Heart right ventricle (tissue), 16 donors: ENCODE measurements at regions not wholly inside any gene's neighbourhood (a gene's known extent, or its start where the extent isn't known, plus 50 kb on each side); places are given as distances from the start of the nearest gene placed in this dataset.
"Not testable (repeated sequence)": the region's sequence is repeated elsewhere in the genome, so short reads cannot be mapped to it uniquely, and the experiment has no call there.

ENCODE experiments used
- ATAC-seq, 8 donors: fragments of 200-7000 bp; cut with Tn5 transposase; one replicate each; pipeline ENCODE4 v1.9.1; 2020; ENCODE audit warnings: mild to moderate bottlenecking in 8 of 8, moderate library complexity in 8 of 8, moderate number of reproducible peaks in 1 of 8
- DNase-seq, 2 donors: peaks; one replicate each; pipeline ENCODE4 v3.0.0-alpha.2; 2020
- H3K27ac ChIP-seq, 10 donors: fragments of 200-600 bp; sonication (generic) in 2 of 10; one replicate each; pipeline versions ENCODE4 v1.5.0 to v1.8.0; 2020 to 2022; ENCODE audit warnings: mild to moderate bottlenecking in 3 of 10
- H3K27me3 ChIP-seq, 7 donors: fragments of 200-600 bp; one replicate each; pipeline ENCODE4 v1.8.0; 2021 to 2022; ENCODE audit warnings: mild to moderate bottlenecking in 2 of 7
- H3K36me3 ChIP-seq, 9 donors: fragments of 200-600 bp; sonication (generic) in 1 of 9; one replicate each; pipeline versions ENCODE4 v1.5.0 to v1.8.0; 2020 to 2022; ENCODE audit warnings: mild to moderate bottlenecking in 2 of 9
- H3K4me1 ChIP-seq, 9 donors: fragments of 200-600 bp; sonication (generic) in 1 of 9; one replicate each; pipeline versions ENCODE4 v1.5.0 to v1.8.0; 2020 to 2022; ENCODE audit warnings: mild to moderate bottlenecking in 4 of 9
- H3K4me3 ChIP-seq, 10 donors: fragments of 200-600 bp; sonication (generic) in 2 of 10; one replicate each; pipeline versions ENCODE4 v1.5.0 to v1.8.0; 2020 to 2022; ENCODE audit warnings: mild to moderate bottlenecking in 7 of 10, moderate library complexity in 2 of 10
- H3K9me3 ChIP-seq, 11 donors: fragments of 200-600 bp in 10 of 11; sonication (generic) in 2 of 11; one replicate each; pipeline versions ENCODE4 v1.5.0 to v1.8.0; 2013 to 2022; ENCODE audit warnings: mild to moderate bottlenecking in 2 of 11, control low read depth in 1 of 11, moderate library complexity in 1 of 11
- WGBS, 2 donors: extraction: QIAGEN DNeasy Blood & Tissue Kit; methylation state at CpG; one replicate each; pipeline ENCODE4 v1.1.7; 2013; ENCODE audit warnings: inconsistent platforms in 1 of 2; 5-methylcytosine and 5-hydroxymethylcytosine counted together
- intact Hi-C, 10 donors: fragments of 100-400 bp; cut with DNase I; formaldehyde crosslinking; loops; one replicate each; pipeline versions ENCODE4 v1.11.1 to v1.14.2; 2022
- TF ChIP-seq, protein P1 (sequence below), 9 donors: fragments of 200-600 bp; sonication (generic) in 2 of 9; IDR thresholded peaks; one replicate each; pipeline versions ENCODE4 v1.5.0 to v1.8.0; 2021 to 2022; ENCODE audit warnings: antibody characterized with exemption in 9 of 9, mild to moderate bottlenecking in 5 of 9, moderate library complexity in 1 of 9
- donor health status: Arrhythmogenic right ventricular cardiomyopathy.
- donor health status: ischemic (EF 13 %, LVEDD 7.1; RV severe dilation, severe dysfunction).
- donor health status: healthy with polysubstance abuse.
- donor health status: DM: no; HTN: yes; CAD: no.
- donor health status: DM: no; HTN: no; CAD: no.
- donor health status: ischemic (EF 25% LVEDD 6.9; RV normal size, moderate dysfunction).
- donor health status: ischemic (EF 25% LVEDD 5.7; RV mildly dilated, moderate dysfunction).
- donor health status: healthy.
- donor health status: DM: yes; HTN: yes; CAD: no.
- donor health status: Ischemic cardiomyopathy.
- donor health status: ischemic (EF 35%, LVEDD 5.7; RV mildly dilated, moderate dysfunction).
- donor health status: nonischemic (EF 11% LVEDD 7.7; RV severe dilation, severe dysfunction).
- donor health status: DM: yes; HTN: yes; CAD: no.
- donor health status: PGD.
- donor health status: ischemic (EF 29% LVEDD 5.4; RV normal size, mild dysfunction).
- donor health status: nonischemic (EF 23%, LVEDD 6.1; RV moderate dilation, normal function).

DNA sequence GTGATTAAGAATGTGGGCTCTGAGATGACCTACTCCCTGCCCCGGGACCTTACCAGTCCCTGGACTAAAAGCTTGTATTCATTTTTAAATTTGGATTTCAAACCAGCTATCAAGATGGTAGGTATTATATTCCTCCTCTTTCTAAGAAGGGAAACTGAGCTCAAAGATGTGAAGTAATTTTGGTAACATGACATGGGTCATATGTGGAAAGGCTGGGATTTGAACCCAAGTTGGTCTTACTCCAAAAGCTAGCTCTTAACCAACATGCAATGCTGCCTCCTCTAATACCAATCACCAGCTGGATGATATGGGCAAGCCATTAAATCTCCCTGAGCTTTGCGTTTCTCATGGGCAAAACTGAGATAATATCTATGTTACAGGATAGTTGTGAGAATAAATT is 166.4 kb upstream of the SLC38A2 start:
- Histone ChIP-seq H3K27ac (no peak overlapping the region), H3K27me3 (no peaks in the 10 kb centered on the region), H3K36me3 (no peaks in the 10 kb centered on the region), H3K4me3 (no peak overlapping the region), H3K9me3 (peaks cover 0 to 6% (median 0%) of the 10 kb centered on the region in 11 donors), H3K4me1 (peaks cover 0 to 42% (median 27%) of the 10 kb centered on the region in 9 donors)
- TF ChIP-seq, protein P1, sequence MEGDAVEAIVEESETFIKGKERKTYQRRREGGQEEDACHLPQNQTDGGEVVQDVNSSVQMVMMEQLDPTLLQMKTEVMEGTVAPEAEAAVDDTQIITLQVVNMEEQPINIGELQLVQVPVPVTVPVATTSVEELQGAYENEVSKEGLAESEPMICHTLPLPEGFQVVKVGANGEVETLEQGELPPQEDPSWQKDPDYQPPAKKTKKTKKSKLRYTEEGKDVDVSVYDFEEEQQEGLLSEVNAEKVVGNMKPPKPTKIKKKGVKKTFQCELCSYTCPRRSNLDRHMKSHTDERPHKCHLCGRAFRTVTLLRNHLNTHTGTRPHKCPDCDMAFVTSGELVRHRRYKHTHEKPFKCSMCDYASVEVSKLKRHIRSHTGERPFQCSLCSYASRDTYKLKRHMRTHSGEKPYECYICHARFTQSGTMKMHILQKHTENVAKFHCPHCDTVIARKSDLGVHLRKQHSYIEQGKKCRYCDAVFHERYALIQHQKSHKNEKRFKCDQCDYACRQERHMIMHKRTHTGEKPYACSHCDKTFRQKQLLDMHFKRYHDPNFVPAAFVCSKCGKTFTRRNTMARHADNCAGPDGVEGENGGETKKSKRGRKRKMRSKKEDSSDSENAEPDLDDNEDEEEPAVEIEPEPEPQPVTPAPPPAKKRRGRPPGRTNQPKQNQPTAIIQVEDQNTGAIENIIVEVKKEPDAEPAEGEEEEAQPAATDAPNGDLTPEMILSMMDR (IDR thresholded peaks at IDR 0.05), result no peak
- intact Hi-C loops, result loop anchor here in 2 of 10 donors (5.0 to 10.0 kb wide), 2 partner anchors 116 to 167 kb away; partner anchors contain the start of gene SLC38A2 (in 1 of the 2)
- no peak for ATAC-seq
- WGBS, 2 donors, result 69 to 74% methylated on average over 2 of the region's 2 CpGs
- no peak for DNase-seq

DNA sequence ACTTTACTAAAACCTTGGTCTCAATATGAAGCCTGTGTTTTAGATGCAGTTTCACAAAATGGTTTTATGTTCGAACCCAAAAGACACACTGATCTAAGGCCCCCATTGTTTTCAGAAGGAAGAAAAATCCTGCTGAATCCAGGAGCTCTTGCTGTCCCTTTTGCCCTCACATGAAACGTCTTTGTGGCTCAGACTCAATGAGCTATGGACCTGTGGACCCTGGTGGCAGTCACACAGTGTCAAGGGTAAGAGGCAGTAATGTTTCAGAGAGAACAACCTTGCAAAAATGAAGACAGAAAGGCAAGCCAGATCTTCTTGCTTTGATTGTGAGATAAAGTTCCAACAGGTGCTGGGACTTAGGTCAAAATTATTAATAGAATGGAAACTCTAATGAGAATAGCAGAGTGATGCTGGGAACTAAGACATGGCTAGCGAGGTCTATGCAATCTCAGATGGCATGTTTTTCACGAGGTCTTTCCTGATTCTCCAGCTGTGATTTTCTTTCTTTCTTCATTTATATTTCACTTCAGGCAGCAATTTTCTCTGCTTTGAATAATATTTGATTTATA is 164.9 kb upstream of the SLC38A2 start:
- ATAC-seq, result peak in 1 of 8 donors; percentile 15
- 65 to 77% methylated on average over 4 of the region's 4 CpGs for WGBS, 2 donors
- Histone ChIP-seq H3K27ac (no peak overlapping the region), H3K4me3 (no peak overlapping the region), H3K36me3 (no peaks in the 10 kb centered on the region), H3K4me1 (peaks cover 0 to 51% (median 35%) of the 10 kb centered on the region in 9 donors), H3K9me3 (peaks cover 0 to 5% (median 0%) of the 10 kb centered on the region in 11 donors), H3K27me3 (no peaks in the 10 kb centered on the region)
- no peak for DNase-seq
- TF ChIP-seq, protein P1 (IDR thresholded peaks at IDR 0.05), result no peak
- intact Hi-C loops, result loop anchor here in 2 of 10 donors (5.0 to 10.0 kb wide), 2 partner anchors 117 to 165 kb away; partner anchors contain the start of gene SLC38A2 (in 1 of the 2)

DNA sequence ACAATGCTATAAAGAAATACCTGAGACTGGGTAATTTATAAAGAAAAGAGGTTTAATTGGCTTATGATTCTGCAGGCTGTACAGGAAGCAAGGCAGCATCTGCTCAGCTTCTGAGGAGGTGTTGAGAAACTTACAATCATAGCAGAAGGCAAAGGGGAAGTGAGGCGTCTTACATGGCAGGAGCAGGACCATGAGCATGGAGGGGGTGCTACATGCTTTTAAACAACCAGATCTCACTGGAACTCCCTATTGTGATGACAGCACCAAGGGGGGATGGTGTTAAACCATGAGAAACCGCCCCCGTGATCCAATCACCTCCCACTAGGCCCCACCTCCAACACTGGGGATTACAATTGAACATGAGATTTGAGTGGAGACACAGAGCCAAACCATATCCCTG is 163.7 kb upstream of the SLC38A2 start:
- H3K36me3 ChIP-seq, H3K4me3 ChIP-seq, DNase-seq, H3K9me3 ChIP-seq, H3K27me3 ChIP-seq: not testable (repeated sequence)
- peaks cover 0 to 51% (median 35%) of the 10 kb centered on the region in 9 donors for H3K4me1 ChIP-seq
- 76 to 80% methylated on average over 3 of the region's 3 CpGs for WGBS, 2 donors
- peak overlapping the region in 6 of 10 donors; percentile 41 to 61 (median 50) for H3K27ac ChIP-seq
- intact Hi-C loops, result loop anchor here in 2 of 10 donors (5.0 to 10.0 kb wide), 2 partner anchors 118 to 164 kb away; partner anchors contain the start of gene SLC38A2 (in 1 of the 2)
- ATAC-seq, result peak in 2 of 8 donors; percentile 15 to 24

DNA sequence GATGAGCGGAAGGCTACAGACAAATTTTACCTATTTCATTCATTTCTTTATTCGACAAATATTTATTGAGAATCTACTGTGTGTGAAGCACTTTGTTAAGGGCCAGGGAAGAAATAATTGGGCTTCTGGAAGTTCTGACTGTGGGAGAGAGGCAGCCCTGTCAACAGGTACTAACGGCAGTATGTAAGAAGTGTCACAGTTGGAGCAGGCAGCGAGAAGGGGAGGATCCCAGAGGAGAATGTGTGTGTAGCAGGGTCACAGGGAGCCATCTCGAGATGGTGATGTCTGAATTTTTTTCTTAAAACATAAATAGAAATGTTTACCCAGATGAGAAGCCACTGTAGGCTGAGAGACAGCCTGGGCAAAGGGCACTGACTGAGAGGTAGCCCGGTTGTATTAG is 163.3 kb upstream of the SLC38A2 start:
- Histone ChIP-seq H3K27ac (peak overlapping the region in 8 of 10 donors; percentile 41 to 61 (median 50)), H3K27me3 (no peaks in the 10 kb centered on the region), H3K4me3 (no peak overlapping the region), H3K4me1 (peaks cover 0 to 51% (median 35%) of the 10 kb centered on the region in 9 donors), H3K9me3 (no peaks in the 10 kb centered on the region), H3K36me3 (no peaks in the 10 kb centered on the region)
- TF ChIP-seq, protein P1 (IDR thresholded peaks at IDR 0.05), result no peak
- ATAC-seq, result peak in 5 of 8 donors; percentile 48 to 76 (median 66)
- intact Hi-C loops, result loop anchor here in 2 of 10 donors (5.0 to 10.0 kb wide), 2 partner anchors 119 to 164 kb away; partner anchors contain the start of gene SLC38A2 (in 1 of the 2)
- no peak for DNase-seq
- 55 to 70% methylated on average over 6 of the region's 6 CpGs for WGBS, 2 donors

DNA sequence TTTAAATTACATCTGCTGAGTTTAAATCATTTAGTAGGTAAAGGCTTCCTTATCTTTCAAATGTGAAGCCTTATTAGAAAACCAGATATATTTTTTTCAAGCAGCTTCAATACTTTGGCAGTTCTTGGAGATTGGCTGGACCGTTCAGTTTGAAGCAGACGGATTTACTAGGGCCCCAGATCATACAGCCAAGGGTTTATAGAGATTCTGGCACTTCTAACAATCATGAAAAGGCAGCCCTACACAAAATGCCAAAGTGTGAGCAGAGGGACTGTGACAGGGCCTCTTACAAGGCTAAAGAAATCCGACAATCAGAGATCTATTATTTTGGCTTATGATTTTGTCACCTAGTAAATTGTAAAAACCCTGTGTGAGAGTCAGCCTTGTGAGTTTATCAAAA is 162.8 kb upstream of the SLC38A2 start:
- intact Hi-C loops, result loop anchor here in 2 of 10 donors (5.0 to 10.0 kb wide), 2 partner anchors 119 to 163 kb away; partner anchors contain the start of gene SLC38A2 (in 1 of the 2)
- TF ChIP-seq, protein P1 (IDR thresholded peaks at IDR 0.05), result no peak
- Histone ChIP-seq H3K27ac (peak overlapping the region in 9 of 10 donors; percentile 5 to 61 (median 48)), H3K36me3 (no peaks in the 10 kb centered on the region), H3K4me1 (peaks cover 0 to 51% (median 35%) of the 10 kb centered on the region in 9 donors), H3K27me3 (no peaks in the 10 kb centered on the region), H3K4me3 (no peak overlapping the region), H3K9me3 (no peaks in the 10 kb centered on the region)
- no peak for DNase-seq
- ATAC-seq, result peak in 3 of 8 donors; percentile 4 to 36 (median 16)
- WGBS, 2 donors, result 25 to 38% methylated on average over 3 of the region's 3 CpGs
